OCI-LY1 (cell line): ENCODE measurements at regions not wholly inside any gene's neighbourhood (a gene's known extent, or its start where the extent isn't known, plus 50 kb on each side); places are given as distances from the start of the nearest gene placed in this dataset.

Source experiments
- CTCF ChIP-seq: fragments of 200-600 bp; sonication (generic), shearing (Covaris generic); IDR thresholded peaks from 2 replicates; pipeline ENCODE4 v1.5.1; 2017; ENCODE audit warnings: mild to moderate bottlenecking, antibody characterized with exemption, low read length, moderate library complexity, mixed read lengths
- EZH2 ChIP-seq: fragments of 200-600 bp; sonication (generic), shearing (Covaris generic); IDR thresholded peaks from 2 replicates; pipeline ENCODE4 v1.8.0; 2017; ENCODE audit warnings: borderline replicate concordance, mixed run types, mild to moderate bottlenecking, antibody characterized with exemption, low read length, moderate library complexity, mixed read lengths

- no peak for TF ChIP-seq CTCF
- TF ChIP-seq EZH2: no peak
Measured at GRCh38 chr3:34947834-34948233, 691.5 kb upstream of the ARPP21 start.
